NCI-H2196 treated with DMSO at 0.1 percent for 48 hours (cell line): ENCODE measurements at regions not wholly inside any gene's neighbourhood (a gene's known extent, or its start where the extent isn't known, plus 50 kb on each side); places are given as distances from the start of the nearest gene placed in this dataset.
A peak's percentile ranks its signal among the peaks of the same experiment; 100 is the strongest.

Source experiments
- DNase-seq: peaks from one replicate; lab custom pipeline; 2025; ENCODE audit not compliant: unreplicated experiment; lab: John Stamatoyannopoulos, UW

DNA sequence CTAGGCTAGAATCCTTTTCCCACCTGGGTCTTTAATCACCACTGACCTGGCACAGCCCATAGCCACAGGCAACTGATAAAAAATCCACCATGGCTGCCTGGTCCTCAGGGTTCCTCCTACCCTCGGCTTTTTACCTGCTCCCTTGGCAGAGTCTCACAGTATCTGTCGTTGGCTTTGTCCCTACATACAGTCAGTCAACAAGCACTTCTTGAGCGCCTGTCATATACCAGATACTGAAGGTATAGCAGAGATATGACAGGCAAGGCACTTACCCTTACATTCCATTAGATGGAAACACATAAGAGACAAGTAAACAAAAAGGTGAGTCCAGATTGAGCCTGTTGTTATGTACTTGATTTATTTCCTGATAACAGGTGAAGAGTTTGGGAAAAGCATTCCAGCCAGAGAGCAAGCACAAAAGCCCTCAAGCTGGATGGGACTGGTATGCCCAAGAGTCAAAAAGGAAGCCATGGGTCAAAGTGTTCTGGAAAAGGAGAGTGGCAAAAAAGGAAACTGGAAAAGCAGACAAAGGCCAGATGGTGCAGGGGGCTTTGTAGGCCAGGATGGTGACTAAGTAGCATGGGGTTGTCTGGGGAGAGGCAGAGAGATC is 247.0 kb downstream of the CHD9NB start:
- no peak for DNase-seq

DNA sequence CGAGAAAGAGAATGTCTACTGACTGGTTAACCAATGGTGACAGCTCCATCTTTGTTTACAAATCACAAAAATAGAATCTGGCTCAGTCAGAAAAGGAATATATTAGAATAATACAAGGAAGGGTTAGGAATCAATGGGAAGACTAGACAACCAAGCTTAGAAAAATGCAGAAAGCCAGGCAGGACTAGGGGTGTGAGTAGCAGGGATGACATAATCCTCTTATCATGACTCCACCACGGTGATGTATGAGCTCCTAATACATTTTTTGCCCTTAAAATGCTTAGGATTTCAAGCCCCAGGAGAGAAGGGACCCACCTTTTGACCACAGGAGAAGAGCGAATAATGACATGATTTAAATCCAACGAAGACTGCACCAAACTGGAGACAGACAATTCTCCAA is 252.3 kb downstream of the CHD9NB start:
- DNase-seq, result no peak

DNA sequence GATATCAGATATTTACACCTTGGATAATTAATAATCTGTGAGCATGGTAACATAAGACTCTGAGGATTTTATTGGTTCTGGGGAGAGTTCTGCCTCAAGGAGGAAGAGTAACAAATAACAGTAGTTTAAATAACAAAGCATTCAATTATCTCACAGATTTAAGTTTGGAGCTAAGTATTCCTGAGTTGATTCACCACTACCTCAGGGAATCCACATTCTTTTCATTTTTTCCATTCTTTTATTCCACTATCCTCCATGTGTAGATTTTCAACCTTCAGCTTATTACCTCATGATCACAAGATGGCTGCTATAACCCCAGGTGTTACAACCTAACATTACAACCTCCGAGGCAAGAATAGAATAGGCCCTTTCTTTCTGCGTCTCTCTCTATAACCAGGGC is 252.2 kb upstream of the TOX3 start:
- no peak for DNase-seq

GRCh38 chr16:52787709-52788108 is 240.8 kb upstream of the TOX3 start:
- no peak for DNase-seq

- DNase-seq, result no peak
These were observed 239.1 kb upstream of the TOX3 start for GRCh38 chr16:52786091-52786490.

GRCh38 chr16:52785653-52786052 is 238.7 kb upstream of the TOX3 start:
- no peak for DNase-seq

GRCh38 chr16:52783616-52784015 is 236.7 kb upstream of the TOX3 start:
- no peak for DNase-seq

- DNase-seq, result no peak
These were observed 234.2 kb upstream of the TOX3 start for GRCh38 chr16:52781005-52781630.

GRCh38 chr16:52773026-52773425 is 226.1 kb upstream of the TOX3 start:
- peak; percentile 45 for DNase-seq

- DNase-seq, result no peak
These were observed 223.9 kb upstream of the TOX3 start for GRCh38 chr16:52770828-52771227.

- DNase-seq, result no peak
These were observed 211.5 kb upstream of the TOX3 start for GRCh38 chr16:52758473-52758855.

GRCh38 chr16:52757746-52758472 is 211.0 kb upstream of the TOX3 start:
- no peak for DNase-seq

DNA sequence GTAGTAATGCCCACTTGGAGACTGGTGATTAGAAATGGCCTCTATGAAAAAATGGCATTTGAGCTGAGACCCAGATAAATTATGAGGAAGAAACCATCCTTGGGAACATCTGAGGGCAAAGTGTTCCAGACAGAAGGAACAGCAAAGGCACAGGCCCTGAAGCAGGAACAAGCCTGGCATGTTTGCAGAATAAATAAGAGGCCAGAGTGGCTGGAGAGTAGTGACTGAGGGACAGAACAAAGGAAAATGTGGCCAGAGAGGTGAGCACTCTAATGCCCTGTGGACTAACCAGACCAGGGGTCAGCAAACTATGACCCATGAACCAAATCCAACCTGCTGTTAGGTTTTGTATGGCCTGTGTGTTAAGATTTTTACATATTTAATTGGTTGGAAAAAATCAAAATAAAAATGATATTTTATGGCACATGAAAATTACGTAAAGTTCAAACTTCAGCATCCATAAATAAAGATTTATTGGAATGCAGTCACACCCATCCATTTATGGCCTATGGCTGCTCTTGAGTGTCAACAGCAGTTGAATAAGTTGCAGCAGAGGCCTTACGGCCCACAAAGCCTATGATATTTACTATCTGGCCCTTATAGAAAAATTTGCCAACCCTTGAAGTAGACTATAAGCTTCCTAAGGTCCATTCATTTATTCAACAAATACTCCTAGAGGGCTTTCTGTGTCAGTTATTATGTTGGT is 210.0 kb upstream of the TOX3 start:
- no peak for DNase-seq

DNA sequence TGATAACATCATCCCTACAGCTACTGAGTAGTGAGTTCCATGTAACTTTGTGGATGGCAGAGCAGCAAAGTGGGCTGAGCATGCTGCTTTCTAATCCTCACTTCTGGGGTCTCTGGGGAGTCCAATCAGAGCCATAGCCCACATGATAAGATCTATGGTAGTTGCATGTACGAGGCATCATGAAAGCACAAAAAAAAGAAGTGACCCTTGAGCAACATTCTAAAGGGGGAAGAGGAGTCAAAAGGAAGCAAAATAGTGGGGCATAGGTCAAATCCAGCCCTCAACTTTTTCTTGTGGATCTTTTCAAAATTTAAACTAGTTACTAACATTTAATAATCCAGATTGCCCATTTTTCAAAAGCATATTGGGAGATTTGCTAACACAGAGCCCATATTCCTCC is 208.5 kb upstream of the TOX3 start:
- no peak for DNase-seq

DNA sequence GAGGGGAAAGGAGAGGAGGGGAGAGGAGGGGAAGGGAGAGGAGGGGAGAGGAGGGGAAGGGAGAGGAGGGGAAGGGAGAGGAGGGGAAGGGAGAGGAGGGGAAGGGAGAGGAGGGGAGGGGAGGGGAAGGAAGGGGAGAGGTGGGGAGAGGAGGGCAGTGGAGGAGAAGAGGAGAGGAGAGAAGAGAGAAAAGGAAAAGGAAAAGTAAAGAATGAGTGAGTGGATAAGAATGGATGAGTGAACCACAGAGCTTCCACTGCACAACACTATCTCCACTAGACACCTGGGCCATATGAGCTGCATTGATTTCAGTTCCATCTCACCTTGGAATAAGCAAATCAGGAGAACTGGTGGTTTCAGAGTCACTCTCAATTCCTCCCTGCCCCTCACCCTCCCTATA is 204.1 kb upstream of the TOX3 start:
- no peak for DNase-seq

DNA sequence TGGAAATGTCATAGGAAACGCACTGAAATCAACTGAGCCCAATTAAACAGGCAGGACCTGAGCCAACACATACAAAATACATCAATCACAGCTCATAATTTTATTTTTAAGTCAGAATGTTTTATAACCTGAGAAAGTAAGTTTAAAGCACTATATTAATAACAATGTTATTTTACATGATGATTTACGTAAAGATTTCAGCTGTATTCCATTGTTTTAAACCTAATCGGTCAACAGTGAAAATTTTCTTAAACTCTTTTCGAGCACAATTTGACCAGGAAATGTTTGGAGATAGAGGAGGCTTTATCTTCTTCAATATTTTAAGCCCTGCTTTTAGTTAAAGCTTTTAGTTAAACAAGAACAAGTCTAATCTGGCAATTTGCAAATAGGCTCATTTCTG is 201.8 kb upstream of the TOX3 start:
- DNase-seq, result no peak

DNA sequence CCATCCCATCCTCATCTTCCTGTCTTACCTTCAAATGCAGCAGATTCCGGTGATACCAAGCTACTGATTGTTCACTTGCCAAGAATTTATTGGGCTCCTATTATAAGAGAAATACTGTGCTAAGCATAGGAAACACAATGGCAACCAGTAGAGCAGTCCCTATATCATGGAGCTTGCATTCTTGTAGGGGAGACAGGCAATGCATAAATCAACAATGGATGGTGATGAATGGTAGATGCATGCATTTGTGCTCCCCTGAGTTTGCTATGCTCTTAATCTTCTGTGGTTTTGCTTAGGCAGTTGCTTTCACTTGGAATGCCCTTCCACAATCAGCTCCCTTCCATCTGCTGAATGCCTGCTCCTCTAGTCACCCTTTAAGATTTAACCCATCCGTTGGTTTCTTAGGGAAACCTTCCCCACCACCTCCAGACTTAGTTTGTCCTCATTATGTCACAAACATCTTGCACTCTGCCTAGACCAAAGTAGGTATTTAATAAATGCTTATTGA is 200.2 kb upstream of the TOX3 start:
- no peak for DNase-seq

GRCh38 chr16:52743707-52744106 is 196.8 kb upstream of the TOX3 start:
- DNase-seq, result no peak

DNA sequence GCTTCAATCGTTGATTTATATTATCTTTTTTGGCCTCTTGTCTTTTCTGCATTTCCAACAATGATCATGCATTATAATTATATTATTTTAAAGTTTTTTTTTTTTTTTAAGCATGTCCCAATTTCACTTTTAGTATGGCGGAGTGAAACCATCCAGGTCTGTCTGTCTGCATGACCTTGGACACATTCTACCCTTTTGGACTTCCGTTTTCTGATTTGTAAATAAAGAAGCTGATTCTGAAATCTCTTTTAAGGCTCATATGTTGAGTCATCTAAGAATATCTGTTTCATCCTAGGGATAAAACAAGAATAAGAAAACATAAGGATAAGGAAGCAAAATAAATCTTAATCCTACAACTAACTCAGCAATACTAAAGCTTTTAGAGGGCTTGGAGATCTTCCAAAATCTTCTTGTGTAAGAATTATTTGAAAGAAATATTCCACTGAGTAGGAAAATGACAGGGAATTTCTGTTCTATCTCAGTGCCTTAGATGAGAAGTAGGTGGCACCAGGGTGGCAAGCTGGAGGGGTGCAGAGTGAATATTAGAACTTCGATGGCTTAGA is 195.7 kb upstream of the TOX3 start:
- no peak for DNase-seq

- no peak for DNase-seq
These were observed 195.1 kb upstream of the TOX3 start for GRCh38 chr16:52742052-52742451.

- DNase-seq, result no peak
These were observed 194.4 kb upstream of the TOX3 start for GRCh38 chr16:52741351-52741750.
